ENCODE measurements at regions not wholly inside any gene's neighbourhood (a gene's known extent, or its start where the extent isn't known, plus 50 kb on each side); places are given as distances from the start of the nearest gene placed in this dataset.

- no peak for TF ChIP-seq POLR2A (IDR thresholded peaks at IDR 0.05; ENCODE audit: low read depth, low read length)
- TF ChIP-seq RAD21 (IDR thresholded peaks at IDR 0.05; ENCODE audit: low read length), result no peak
- no peak for TF ChIP-seq BHLHE40 (IDR thresholded peaks at IDR 0.05; ENCODE audit: low read depth, low read length)
- no peak for TF ChIP-seq RCOR1 (IDR thresholded peaks at IDR 0.05; ENCODE audit: insufficient replicate concordance, low read length)
- no peak for TF ChIP-seq CTCF (conservative IDR thresholded peaks at IDR 0.05; ENCODE audit: low read depth, low read length)
These were observed 417.6 kb upstream of the RGMA start for GRCh38 chr15:93506646-93507045.
